HUDEP-2 (cell line): ENCODE measurements at regions not wholly inside any gene's neighbourhood (a gene's known extent, or its start where the extent isn't known, plus 50 kb on each side); places are given as distances from the start of the nearest gene placed in this dataset.
"Not testable (repeated sequence)": the region's sequence is repeated elsewhere in the genome, so short reads cannot be mapped to it uniquely, and the experiment has no call there.

Experiments
- DNase-seq, 76 experiments: peaks; one replicate each; lab custom pipeline; 2025; ENCODE audit not compliant: unreplicated experiment in 76 of 76; lab: John Stamatoyannopoulos, UW

DNA sequence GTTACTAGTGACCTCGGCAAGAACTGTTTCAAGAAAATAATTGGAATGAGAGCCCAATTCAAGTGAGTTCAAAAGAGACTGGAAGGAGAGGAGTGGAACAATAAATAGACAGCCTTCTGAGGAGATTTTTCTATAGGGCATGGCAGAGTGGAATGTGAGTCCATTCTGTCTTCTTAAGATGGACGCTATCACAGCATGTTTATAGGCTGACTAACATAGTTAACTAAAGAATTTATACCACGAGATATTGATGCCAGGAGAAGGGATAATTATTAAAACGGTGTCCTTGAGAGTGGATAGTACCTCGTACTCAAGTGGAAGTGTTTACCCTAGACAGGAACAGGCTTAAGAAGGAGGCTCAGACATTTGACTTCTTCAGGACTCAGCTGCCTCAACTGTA is 143.5 kb upstream of the RBBP8 start:
- no peak for DNase-seq

DNA sequence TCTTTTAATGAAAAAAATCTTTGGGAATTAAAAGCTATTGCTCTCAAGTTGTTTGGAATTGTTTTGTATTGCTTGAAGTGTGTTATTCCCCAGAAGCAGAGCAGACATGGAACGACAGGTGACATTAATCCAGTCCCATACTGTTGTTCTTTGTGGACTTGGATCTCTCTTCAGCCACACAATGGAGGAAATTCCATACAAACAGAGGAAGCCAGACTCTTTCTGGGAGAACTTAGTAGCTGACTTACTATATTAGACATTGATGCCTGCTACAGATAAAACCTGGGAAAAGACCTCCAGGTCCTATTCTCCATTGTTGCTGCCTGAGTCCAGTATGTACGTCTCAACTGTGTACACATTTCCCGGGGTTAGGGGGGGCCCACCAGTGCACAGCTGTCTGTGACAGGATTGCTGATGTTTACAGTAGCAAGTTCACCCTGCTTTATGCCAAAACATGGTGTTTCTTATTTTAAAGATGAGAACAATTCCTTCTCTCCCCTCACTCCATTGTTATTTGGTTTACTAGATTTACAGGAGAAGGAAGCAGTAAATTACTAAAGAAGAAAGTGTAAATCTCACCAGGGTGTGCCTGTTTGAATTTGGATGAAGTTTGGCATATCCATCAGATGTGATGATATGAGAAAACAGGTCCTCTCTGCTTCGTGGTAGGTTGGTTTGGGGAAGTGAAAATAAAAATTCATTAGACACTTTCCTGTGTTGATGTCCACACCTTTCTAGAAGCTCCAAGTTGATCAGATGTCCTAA is 142.4 kb upstream of the RBBP8 start:
- no peak for DNase-seq

DNA sequence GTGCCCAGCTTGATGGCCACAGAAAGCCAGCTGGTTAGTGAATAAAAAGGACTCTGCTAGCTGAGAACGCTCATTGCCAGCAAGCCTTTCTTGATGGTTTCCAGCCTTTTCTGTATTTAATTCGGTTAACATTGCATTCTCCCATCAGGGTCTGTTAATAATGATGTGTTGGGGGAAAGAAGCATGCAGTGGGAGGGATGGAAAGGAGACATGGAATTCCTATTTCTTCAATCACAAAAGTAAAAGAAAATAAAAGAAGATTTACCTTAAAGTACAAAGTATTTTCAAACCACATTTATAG is 141.9 kb upstream of the RBBP8 start:
- no peak for DNase-seq

DNA sequence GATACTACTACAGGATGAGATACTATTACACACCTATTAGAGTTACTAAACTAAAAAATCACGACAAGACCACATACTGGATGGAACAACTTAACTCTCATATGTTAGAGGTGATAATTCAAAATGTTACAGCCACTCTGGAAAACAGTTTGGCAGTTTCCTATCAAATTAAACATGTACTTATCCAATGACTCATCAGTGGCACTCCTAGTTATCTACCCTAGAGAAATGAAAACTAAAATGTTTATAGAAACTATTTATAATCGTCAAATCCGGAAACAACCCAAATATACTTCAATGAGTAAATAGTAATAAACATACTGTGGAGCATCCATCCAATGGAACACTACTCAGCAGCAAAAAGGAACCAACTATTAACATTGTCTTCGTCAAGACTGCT is 137.0 kb upstream of the RBBP8 start:
- DNase-seq = no peak

DNA sequence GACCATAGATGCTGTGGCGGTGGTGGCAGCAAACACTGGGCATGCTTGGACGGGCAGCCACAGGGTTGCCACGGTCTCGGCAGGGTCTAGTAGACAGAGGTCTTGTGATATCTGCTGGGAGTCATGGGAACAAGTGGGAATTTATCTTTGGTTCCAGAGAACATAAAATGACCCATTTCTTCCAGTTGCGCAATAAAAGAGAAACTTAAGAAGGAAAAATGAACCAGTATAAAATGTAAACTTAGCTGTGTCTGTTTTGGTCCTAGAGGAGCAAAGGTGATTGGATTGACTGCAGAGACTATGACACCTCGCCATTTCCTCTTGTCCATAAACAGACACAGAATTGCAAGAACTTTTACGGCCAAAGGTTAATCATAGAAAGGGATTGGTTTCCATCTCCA is 132.6 kb upstream of the RBBP8 start:
- no peak for DNase-seq

DNA sequence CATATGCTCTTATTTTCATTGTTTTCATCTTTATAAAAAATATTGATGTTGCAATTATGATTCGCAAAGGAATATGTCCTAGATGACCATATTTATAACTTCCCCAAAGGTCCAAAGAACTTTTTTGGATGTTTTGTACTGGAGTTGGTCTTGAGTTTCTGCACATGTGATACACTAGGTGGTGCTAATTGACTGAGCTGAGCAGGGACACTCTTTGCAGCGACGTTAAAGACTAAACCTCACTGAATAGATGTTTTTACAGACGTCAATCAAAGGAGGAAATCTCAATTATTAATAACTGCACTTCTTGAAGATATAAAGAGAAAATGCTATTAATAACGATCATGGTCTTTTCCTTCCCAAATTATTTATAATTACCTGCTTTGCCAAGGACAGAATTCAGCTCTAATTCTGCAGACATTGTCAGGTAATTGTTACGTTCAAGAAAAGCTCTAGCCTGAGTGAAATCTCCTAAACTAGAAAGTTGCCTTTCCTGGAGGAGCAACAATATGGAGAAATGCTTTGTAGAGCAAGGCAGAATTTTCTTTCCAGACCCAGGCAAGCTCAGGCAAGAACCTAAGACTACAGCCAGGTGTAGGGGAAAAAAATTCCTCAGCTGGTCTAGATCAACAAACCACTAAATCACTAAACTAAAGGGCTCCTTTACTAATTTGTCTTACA is 119.3 kb upstream of the RBBP8 start:
- peak in 3 of 76 experiments; percentile 7 to 19 (median 12) for DNase-seq

DNA sequence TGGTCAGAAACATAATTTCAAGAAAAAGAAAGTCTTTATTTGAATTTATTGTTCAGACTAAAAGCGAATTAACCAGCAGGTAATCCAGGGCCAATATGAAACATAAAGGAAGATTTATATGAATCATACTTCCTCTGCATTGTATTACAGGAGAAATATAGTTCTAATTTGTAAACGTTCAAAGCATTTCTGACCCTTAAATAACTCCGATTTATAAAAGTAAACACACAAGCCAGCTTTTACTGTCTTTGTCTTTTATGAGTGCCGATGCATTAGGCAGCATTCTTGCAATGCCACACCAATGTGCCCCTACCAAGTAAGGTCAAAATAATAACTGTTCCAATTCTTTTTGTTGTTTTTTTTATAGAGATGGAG is 118.8 kb upstream of the RBBP8 start:
- DNase-seq = no peak

DNA sequence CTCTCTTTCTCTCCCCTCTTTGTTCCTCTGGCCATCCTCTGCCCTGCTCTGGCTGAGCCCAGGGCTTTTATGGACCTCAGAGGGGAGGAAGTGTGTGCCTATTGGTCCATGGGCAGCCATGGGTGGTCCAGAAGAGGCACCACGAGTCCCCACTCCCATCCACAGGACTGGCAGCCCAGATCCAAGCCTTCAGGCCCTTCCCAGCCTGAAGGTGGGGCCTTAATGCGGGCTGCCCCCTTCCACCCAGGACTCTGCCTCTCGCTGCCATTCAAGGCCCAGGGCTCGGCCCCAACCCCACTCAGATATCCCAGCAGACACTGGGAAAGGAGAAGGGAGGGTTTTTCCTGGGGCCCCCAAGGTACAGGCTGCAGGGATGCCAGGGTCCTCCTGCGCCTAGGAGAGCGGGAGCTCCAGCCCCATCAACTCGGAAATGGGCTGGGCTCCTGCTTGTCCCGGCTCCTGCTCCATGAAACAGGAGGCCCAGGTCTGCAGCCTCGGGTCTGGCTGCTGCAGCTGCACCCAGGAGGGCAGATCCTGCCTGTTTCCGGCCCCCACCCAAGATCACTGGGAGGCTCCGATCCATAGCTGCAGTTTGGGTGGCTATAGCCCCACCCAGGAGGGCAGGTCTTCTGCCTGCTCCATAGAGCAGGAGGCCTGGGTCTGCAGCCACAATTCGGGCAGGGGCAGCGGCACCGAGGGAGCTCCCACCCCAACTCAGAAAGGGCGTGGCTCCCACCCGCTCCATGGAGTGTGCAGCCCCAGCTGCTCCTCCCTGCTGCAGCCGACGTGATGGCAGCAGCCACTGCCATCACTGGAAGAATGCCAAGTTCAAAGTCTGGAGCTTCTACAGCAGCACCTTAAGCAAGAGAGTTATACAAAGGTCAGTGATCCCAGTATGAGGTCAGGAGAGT is 116.6 kb upstream of the RBBP8 start:
- peak in 5 of 76 experiments; percentile 1 to 25 (median 14) for DNase-seq

DNA sequence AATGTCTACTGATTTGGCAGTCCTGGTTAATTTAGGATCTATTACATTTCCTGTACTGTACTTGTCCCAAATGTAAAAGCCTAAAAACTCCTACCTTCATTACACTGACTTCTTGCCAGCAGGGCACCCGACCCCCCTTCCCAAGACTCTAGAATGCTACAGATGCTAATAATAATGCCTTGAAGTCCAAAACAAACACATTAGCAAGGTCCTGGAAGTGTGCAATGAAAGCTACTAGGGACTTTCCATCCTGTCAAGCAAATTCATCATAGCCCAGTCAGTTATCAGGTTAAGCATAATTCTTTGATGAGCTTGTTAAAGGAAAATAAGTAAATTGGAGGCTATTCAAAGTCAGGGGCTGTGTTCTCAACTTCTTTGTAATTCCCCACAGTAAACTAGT is 115.3 kb upstream of the RBBP8 start:
- DNase-seq = no peak

DNA sequence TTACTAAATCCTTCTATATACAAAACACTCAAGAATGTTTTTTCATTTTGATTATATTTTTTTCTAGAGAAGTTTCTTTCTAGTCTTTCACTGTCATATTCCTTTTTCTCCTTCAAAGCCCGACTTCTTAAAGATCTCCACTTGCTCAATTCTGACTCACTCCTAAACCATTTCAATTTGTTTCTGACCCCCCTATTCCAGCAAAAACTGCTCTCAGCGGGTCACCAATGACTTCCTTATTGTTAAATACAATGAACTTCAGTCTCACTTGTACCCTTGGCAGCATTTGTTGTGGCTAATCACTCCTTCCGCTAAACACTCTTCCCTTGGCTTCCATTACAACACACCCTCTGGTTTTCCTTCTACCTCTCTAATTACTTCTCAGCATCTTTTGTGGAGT is 111.1 kb upstream of the RBBP8 start:
- DNase-seq = no peak

DNA sequence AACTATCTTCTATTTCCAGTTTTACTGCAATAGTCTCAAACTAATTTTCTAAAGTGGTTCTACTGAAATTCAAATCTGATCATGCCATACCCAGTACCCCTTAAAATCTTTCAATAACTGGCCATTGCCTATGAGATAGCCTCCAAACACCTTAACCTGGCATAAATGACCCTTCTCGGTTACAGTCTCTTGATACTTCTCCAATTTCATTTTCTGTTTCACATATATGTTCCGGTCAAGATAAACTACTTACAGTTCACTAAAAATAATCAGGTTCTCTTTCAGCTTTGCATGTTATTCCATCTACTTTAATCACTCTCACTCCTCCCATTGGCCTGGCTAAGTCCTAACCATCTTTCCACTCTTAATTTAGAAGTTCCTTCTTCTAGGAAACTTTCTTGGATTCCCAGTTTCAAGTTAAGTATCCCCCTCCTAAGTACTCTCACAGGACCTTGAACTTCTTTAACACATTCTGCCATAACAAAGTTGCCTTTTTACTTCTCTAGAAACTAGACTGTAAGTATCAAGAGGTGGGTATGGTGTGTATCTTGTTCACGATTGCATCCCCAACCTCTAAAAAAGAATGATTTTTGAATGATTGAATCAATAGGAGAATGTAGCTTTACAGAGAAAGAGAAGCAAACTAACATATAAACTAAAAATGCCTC is 110.2 kb upstream of the RBBP8 start:
- no peak for DNase-seq

DNA sequence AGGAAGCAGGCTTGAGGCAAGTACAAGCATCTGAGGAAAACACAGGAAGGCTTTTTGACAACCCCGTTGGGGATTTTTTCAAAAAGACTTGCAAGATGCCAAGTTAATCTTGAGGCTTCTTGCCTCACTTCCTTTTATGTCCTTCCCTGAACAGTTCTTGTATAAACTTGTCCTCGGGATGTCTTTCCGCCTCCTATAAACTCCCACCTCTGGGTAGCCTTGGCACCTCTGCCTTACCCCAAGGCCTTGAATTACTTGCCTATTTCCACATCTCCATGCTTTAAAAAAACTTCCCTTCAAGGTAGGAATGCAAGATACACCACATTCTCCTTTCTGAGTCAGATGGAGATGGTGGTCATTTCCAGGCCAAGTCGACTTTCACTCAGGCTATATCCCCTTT is 106.4 kb upstream of the RBBP8 start:
- no peak for DNase-seq

DNA sequence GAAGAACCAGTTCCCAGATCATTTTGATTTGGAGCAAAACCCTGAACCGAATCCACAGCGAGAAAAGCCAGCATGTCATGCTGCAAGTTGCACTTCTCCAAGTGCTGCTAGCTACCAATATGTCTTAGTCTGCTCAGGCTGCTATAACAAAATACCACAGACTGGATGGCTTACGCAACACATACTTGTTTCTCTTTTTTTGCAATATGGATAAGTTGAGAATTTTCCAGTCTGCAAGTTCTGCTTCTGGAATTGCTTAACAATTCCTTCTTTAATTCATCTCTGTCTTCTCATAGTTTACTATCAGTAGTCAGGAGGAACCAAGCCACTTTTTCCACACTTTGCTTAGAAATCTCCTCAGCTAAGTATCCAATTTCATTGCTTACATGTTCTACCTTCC is 105.9 kb upstream of the RBBP8 start:
- no peak for DNase-seq

DNA sequence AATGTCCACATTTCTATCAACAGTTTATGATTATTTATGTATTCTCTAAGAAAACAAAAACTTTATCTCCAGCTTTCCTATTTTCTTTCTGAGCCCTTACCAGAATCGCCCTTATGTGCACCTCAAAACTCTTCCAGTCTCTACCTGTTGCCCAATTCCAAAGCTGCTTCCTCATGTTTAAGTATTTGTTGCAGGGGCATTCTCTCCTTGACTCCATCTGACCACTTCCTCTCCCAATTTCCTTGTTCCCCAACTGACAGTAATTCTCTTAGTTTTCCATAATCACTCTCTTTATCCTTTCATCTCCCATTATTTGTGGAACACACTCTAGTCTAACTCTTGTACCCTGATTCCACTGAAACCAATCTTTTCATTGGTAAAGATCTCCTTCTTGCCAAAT is 105.4 kb upstream of the RBBP8 start:
- no peak for DNase-seq

DNA sequence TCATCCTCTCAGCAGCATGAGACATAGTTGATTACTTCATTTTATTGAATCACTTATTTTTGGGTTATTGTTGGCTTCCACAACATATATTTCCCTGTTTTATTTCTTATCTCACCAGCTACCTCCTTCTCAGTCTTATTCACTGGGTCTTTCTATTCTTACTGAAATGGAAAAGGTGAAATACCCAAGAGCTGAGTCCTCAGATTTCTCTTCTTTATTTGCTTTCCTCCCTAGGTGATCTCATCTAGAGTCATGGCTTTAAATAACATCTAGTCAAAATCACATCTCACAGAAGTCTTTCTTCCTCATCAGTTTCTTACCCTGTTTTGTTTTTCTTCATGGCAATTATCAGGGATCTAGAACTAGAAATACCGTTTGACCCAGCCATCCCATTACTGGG is 105.0 kb upstream of the RBBP8 start:
- DNase-seq = no peak

DNA sequence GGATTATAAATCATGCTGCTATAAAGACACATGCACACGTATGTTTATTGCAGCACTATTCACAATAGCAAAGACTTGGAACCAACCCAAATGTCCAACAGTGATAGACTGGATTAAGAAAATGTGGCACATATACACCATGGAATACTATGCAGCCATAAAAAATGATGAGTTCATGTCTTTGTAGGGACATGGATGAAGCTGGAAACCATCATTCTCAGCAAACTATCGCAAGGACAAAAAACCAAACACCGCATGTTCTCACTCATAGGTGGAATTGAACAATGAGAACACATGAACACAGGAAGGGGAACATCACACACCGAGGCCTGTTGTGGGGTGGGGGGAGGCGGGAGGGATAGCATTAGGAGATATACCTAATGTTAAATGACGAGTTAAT is 104.5 kb upstream of the RBBP8 start:
- not testable (repeated sequence) for DNase-seq

DNA sequence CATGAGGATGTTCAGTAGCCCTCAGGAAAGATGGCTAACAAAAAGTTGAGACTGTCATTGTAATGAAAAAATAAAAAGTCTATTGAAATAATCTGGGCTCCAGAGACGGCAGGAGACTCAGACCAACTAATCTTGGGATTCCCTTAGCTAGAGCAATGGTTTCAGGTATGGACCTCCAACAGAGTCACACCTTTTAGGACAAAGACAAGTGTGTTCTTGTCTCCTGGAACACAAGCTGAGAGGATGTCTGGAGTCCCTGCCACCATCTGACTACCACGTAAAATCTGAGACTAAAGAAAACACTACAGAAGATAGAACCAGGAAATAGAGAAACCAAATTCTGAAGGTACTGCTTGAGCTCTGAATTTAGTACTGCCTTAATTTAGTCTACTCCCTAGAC is 103.3 kb upstream of the RBBP8 start:
- no peak for DNase-seq

DNA sequence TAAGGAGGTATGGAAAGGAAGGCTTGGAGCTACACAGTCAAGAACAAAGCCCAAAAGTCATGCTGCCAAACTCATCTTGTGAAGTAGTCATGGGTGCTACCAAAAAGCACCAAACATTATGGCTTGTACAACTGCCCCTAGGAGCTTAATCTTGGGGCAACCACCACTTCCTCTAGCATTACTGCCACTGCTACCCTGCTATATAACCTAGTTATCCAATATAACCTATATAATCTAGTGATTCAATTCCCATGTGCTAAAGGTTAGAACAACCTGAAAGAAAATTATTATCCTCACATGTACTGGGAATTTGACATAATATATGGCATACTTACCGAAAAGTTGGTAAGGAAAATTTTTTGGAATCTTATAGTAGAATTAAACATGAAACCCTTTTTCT is 102.6 kb upstream of the RBBP8 start:
- no peak for DNase-seq

DNA sequence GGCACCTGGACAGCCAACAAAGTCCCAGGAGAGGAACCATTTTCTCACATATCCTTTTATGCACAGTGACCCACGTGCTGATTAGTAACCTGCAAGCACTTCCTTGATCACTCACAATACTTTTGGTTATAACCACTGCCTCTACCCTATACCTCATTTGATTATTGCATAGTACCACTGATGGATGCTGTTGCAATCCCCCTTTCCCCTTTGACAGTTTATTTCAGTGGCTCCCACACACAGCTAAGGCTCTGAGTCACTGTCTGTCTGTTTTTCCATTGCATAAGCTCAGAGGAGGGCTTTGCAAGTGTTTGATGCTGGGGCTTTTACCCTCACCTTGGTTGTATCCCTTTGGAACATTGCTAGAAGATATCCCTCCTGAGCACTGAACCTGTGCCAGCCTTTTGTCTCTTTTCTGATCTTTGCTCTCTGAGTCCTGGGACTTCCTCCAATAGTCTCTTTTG is 101.7 kb upstream of the RBBP8 start:
- no peak for DNase-seq

DNA sequence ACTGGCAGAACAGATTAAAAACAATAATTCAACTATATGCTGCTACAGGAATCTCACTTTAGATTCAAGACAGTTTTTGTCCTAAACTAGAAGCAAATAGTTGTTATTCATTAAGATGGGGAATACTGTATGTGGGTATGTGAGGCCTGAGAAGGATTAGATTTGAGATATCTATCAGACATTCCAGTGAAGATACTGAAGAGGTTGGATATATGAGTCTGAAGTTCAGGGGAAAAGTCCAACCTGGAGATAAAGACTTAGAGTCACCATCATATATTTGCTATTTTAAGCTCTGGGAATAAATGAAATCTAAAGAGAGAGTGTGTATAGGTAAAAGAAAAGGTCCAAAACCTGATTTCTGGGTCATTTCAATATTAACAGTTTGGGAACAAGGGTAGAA is 96.2 kb upstream of the RBBP8 start:
- no peak for DNase-seq

DNA sequence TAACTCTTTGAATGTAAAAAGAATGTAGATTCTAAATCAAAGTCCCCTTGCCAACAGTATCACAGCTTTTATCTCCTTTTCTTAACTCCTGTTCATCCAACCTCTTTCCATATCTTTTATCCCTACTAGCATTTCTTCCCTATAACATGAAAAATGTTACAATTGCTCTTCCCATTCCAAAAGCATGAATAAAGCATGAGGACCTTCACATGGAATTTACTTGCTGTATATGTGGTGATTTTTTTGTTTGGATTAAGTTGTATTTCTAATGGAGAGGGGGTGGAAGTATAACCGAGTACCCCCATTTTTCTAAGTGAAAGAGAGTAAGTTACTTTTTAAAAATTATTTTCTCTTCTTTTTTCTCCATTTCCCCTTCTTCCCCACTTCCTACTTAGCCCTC is 94.9 kb upstream of the RBBP8 start:
- no peak for DNase-seq
